ENCODE measurements at regions not wholly inside any gene's neighbourhood (a gene's known extent, or its start where the extent isn't known, plus 50 kb on each side); places are given as distances from the start of the nearest gene placed in this dataset.

GRCh38 chr4:127113844-127114362 is 518.9 kb upstream of the INTU start:
- TF ChIP-seq POLR2A (IDR thresholded peaks at IDR 0.05), result no peak
- TF ChIP-seq CTCF (IDR thresholded peaks at IDR 0.05), result no peak
- no peak for TF ChIP-seq POLR2AphosphoS5 (IDR thresholded peaks at IDR 0.05; ENCODE audit: insufficient read depth in 1 of 2, low read depth in 1 of 2)
